Activated naive CD8-positive, alpha-beta T cell treated with anti-CD3 and anti-CD28 coated beads, Interleukin-2, amount 50 U/mL, for 24 hours (primary cell): ENCODE measurements at regions not wholly inside any gene's neighbourhood (a gene's known extent, or its start where the extent isn't known, plus 50 kb on each side); places are given as distances from the start of the nearest gene placed in this dataset.
"Not testable (repeated sequence)": the region's sequence is repeated elsewhere in the genome, so short reads cannot be mapped to it uniquely, and the experiment has no call there.

ENCODE experiments used
- ATAC-seq: fragments of 150-1000 bp; cut with Tn5 transposase; one replicate; pipeline ENCODE4 v1.10.0; 2021
- DNase-seq: peaks from one replicate; pipeline ENCODE4 v3.0.0; 2021
- H3K27ac Mint-ChIP-seq: one replicate; pipeline ENCODE4 v1.8.0; 2021; ENCODE audit warnings: mild to moderate bottlenecking, mixed read lengths
- H3K27me3 Mint-ChIP-seq: one replicate; pipeline ENCODE4 v1.8.0; 2021; ENCODE audit warnings: mixed read lengths
- H3K36me3 Mint-ChIP-seq: one replicate; pipeline ENCODE4 v1.8.0; 2021; ENCODE audit warnings: low read depth, mixed read lengths
- H3K4me1 Mint-ChIP-seq: one replicate; pipeline ENCODE4 v1.8.0; 2021; ENCODE audit warnings: mixed read lengths
- H3K4me3 Mint-ChIP-seq: one replicate; pipeline ENCODE4 v1.8.0; 2021; ENCODE audit warnings: mild to moderate bottlenecking, moderate library complexity, mixed read lengths
- H3K9me3 Mint-ChIP-seq: one replicate; pipeline ENCODE4 v1.8.0; 2021; ENCODE audit warnings: mixed read lengths

GRCh38 chr4:189792924-189793618 lies 147.6 kb upstream of the FRG1 start:
- H3K27ac Mint-ChIP-seq, result no peak overlapping the region
- H3K9me3 Mint-ChIP-seq, result no peaks in the 10 kb centered on the region
- H3K4me3 Mint-ChIP-seq, result no peak overlapping the region
- no peaks in the 10 kb centered on the region for H3K36me3 Mint-ChIP-seq
- no peaks in the 10 kb centered on the region for H3K27me3 Mint-ChIP-seq
- DNase-seq (peak; percentile 64), ATAC-seq (peak; percentile 52)
- H3K4me1 Mint-ChIP-seq, result no peaks in the 10 kb centered on the region

GRCh38 chr4:189800545-189801088 lies 140.1 kb upstream of the FRG1 start:
- Mint-ChIP-seq H3K27me3 (no peaks in the 10 kb centered on the region), H3K9me3 (peaks cover 6% of the 10 kb centered on the region), H3K4me1 (peaks cover 3% of the 10 kb centered on the region), H3K4me3 (no peak overlapping the region), H3K27ac (no peak overlapping the region), H3K36me3 (no peaks in the 10 kb centered on the region)
- DNase-seq (no peak), ATAC-seq (no peak)

- ATAC-seq (no peak), DNase-seq (no peak)
- H3K36me3 Mint-ChIP-seq, result no peaks in the 10 kb centered on the region
- H3K4me3 Mint-ChIP-seq, result no peak overlapping the region
- peaks cover 6% of the 10 kb centered on the region for H3K9me3 Mint-ChIP-seq
- peaks cover 3% of the 10 kb centered on the region for H3K4me1 Mint-ChIP-seq
- H3K27ac Mint-ChIP-seq, result no peak overlapping the region
- H3K27me3 Mint-ChIP-seq, result no peaks in the 10 kb centered on the region
These were observed 137.8 kb upstream of the FRG1 start for GRCh38 chr4:189802884-189803283.

GRCh38 chr4:189804894-189805293 lies 135.8 kb upstream of the FRG1 start:
- Mint-ChIP-seq H3K4me1 (peaks cover 3% of the 10 kb centered on the region), H3K36me3 (no peaks in the 10 kb centered on the region)
- no peak for ATAC-seq

GRCh38 chr4:189806506-189806905 lies 134.2 kb upstream of the FRG1 start:
- H3K4me3 Mint-ChIP-seq, result no peak overlapping the region

More at GRCh38 chr4:189804894-189805293, 135.8 kb upstream of the FRG1 start:
- DNase-seq, result no peak
- Mint-ChIP-seq H3K4me3 (no peak overlapping the region), H3K27me3 (no peaks in the 10 kb centered on the region), H3K9me3 (peaks cover 6% of the 10 kb centered on the region), H3K27ac (no peak overlapping the region)

GRCh38 chr4:189807031-189807430 lies 133.6 kb upstream of the FRG1 start:
- no peak overlapping the region for H3K27ac Mint-ChIP-seq
- H3K4me1 Mint-ChIP-seq, result no peaks in the 10 kb centered on the region
- ATAC-seq (no peak), DNase-seq (no peak)
- H3K27me3 Mint-ChIP-seq, result peaks cover 3% of the 10 kb centered on the region
- H3K4me3 Mint-ChIP-seq, result no peak overlapping the region
- peaks cover 1% of the 10 kb centered on the region for H3K36me3 Mint-ChIP-seq
- peaks cover 6% of the 10 kb centered on the region for H3K9me3 Mint-ChIP-seq

More at GRCh38 chr4:189806506-189806905, 134.2 kb upstream of the FRG1 start:
- DNase-seq, result no peak
- ATAC-seq, result no peak
- Mint-ChIP-seq H3K36me3 (peaks cover 1% of the 10 kb centered on the region), H3K4me1 (no peaks in the 10 kb centered on the region), H3K27me3 (peaks cover 3% of the 10 kb centered on the region), H3K27ac (no peak overlapping the region), H3K9me3 (peaks cover 6% of the 10 kb centered on the region)

- Mint-ChIP-seq H3K4me3 (no peak overlapping the region), H3K9me3 (peaks cover 6% of the 10 kb centered on the region), H3K36me3 (peaks cover 1% of the 10 kb centered on the region), H3K27me3 (peaks cover 3% of the 10 kb centered on the region), H3K4me1 (no peaks in the 10 kb centered on the region), H3K27ac (no peak overlapping the region)
- DNase-seq (no peak), ATAC-seq (no peak)
These were observed 131.4 kb upstream of the FRG1 start for GRCh38 chr4:189809241-189809735.

GRCh38 chr4:189809839-189810238 lies 130.8 kb upstream of the FRG1 start:
- H3K27me3 Mint-ChIP-seq, result peaks cover 3% of the 10 kb centered on the region
- ATAC-seq (no peak), DNase-seq (no peak)
- no peaks in the 10 kb centered on the region for H3K4me1 Mint-ChIP-seq
- H3K36me3 Mint-ChIP-seq, result peaks cover 1% of the 10 kb centered on the region
- peaks cover 6% of the 10 kb centered on the region for H3K9me3 Mint-ChIP-seq
- no peak overlapping the region for H3K27ac Mint-ChIP-seq
- no peak overlapping the region for H3K4me3 Mint-ChIP-seq

GRCh38 chr4:189810318-189811181 lies 130.1 kb upstream of the FRG1 start:
- H3K27me3 Mint-ChIP-seq, DNase-seq, H3K36me3 Mint-ChIP-seq, H3K4me3 Mint-ChIP-seq, ATAC-seq, H3K4me1 Mint-ChIP-seq, H3K9me3 Mint-ChIP-seq, H3K27ac Mint-ChIP-seq: not testable (repeated sequence)

- Mint-ChIP-seq H3K27me3 (peaks cover 1% of the 10 kb centered on the region), H3K4me1 (no peaks in the 10 kb centered on the region), H3K27ac (no peak overlapping the region), H3K4me3 (no peak overlapping the region), H3K9me3 (peaks cover 6% of the 10 kb centered on the region), H3K36me3 (peaks cover 1% of the 10 kb centered on the region)
- ATAC-seq, result no peak
- no peak for DNase-seq
These were observed 125.1 kb upstream of the FRG1 start for GRCh38 chr4:189815404-189816192.

- no peaks in the 10 kb centered on the region for H3K36me3 Mint-ChIP-seq
- no peaks in the 10 kb centered on the region for H3K27me3 Mint-ChIP-seq
- no peak overlapping the region for H3K27ac Mint-ChIP-seq
- no peaks in the 10 kb centered on the region for H3K9me3 Mint-ChIP-seq
- ATAC-seq, result no peak
- no peak overlapping the region for H3K4me3 Mint-ChIP-seq
- no peaks in the 10 kb centered on the region for H3K4me1 Mint-ChIP-seq
- DNase-seq, result no peak
These were observed 118.3 kb upstream of the FRG1 start for GRCh38 chr4:189822326-189822725.

- no peak overlapping the region for H3K27ac Mint-ChIP-seq
- H3K9me3 Mint-ChIP-seq, result no peaks in the 10 kb centered on the region
- no peak overlapping the region for H3K4me3 Mint-ChIP-seq
- H3K36me3 Mint-ChIP-seq, result no peaks in the 10 kb centered on the region
- no peak for ATAC-seq
- H3K4me1 Mint-ChIP-seq, result no peaks in the 10 kb centered on the region
- no peak for DNase-seq
- H3K27me3 Mint-ChIP-seq, result no peaks in the 10 kb centered on the region
These were observed 117.1 kb upstream of the FRG1 start for GRCh38 chr4:189823591-189823990.

GRCh38 chr4:189825466-189825865 lies 115.2 kb upstream of the FRG1 start:
- no peak for DNase-seq
- no peak overlapping the region for H3K4me3 Mint-ChIP-seq
- ATAC-seq, result no peak

GRCh38 chr4:189826657-189827056 lies 114.0 kb upstream of the FRG1 start:
- no peaks in the 10 kb centered on the region for H3K9me3 Mint-ChIP-seq
- H3K27ac Mint-ChIP-seq, result no peak overlapping the region
- H3K36me3 Mint-ChIP-seq, result no peaks in the 10 kb centered on the region

More at GRCh38 chr4:189825466-189825865, 115.2 kb upstream of the FRG1 start:
- H3K27me3 Mint-ChIP-seq, result no peaks in the 10 kb centered on the region
- H3K9me3 Mint-ChIP-seq, result no peaks in the 10 kb centered on the region
- H3K4me1 Mint-ChIP-seq, result no peaks in the 10 kb centered on the region
- no peaks in the 10 kb centered on the region for H3K36me3 Mint-ChIP-seq
- H3K27ac Mint-ChIP-seq, result no peak overlapping the region

More at GRCh38 chr4:189826657-189827056, 114.0 kb upstream of the FRG1 start:
- DNase-seq (no peak), ATAC-seq (no peak)
- H3K4me1 Mint-ChIP-seq, result no peaks in the 10 kb centered on the region
- H3K27me3 Mint-ChIP-seq, result no peaks in the 10 kb centered on the region
- H3K4me3 Mint-ChIP-seq, result no peak overlapping the region
